ENCODE measurements at regions not wholly inside any gene's neighbourhood (a gene's known extent, or its start where the extent isn't known, plus 50 kb on each side); places are given as distances from the start of the nearest gene placed in this dataset.
"Not testable (repeated sequence)": the region's sequence is repeated elsewhere in the genome, so short reads cannot be mapped to it uniquely, and the experiment has no call there.

GRCh38 chr3:178960181-178960580 is 111.4 kb downstream of the ZMAT3 start:
- no peak for DNase-seq (ENCODE audit: extremely low spot score)
- no peaks in the 10 kb centered on the region for H3K27me3 ChIP-seq
- H3K4me1 ChIP-seq: no peaks in the 10 kb centered on the region
- H3K9me3 ChIP-seq: no peaks in the 10 kb centered on the region
- intact Hi-C loops (cut with DNase I): no loop called here
- WGBS: 56% methylated on average over 3 of the region's 3 CpGs
- no peak for TF ChIP-seq POLR2AphosphoS5 (IDR thresholded peaks at IDR 0.05)
- TF ChIP-seq EP300 (IDR thresholded peaks at IDR 0.05): no peak
- no peak for TF ChIP-seq POLR2A (IDR thresholded peaks at IDR 0.05; ENCODE audit: low read depth)
- no peak for TF ChIP-seq CTCF (IDR thresholded peaks at IDR 0.05)
- no peak overlapping the region for H3K27ac ChIP-seq (replicated peaks in 1 of 4)
- no peak overlapping the region for H3K4me3 ChIP-seq
- no peaks in the 10 kb centered on the region for H3K36me3 ChIP-seq

DNA sequence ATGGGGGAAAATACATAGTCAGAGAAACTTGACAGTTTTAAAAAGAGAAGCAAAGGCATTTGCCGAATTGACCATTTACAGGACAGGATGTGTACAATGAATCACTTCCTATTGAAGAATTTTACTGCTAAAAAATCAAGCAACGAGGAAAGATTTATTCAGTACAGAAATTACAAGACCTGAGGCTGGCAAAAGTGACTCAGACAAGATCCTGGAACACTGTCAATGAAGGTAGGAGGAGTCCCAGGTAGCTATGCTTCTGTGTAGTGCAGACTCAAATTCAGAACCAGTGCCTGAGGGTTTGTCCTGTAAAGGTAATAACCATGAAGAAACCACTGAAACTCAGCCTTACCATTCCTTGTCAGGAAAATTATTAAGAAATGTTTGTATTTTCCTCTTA is 120.9 kb downstream of the ZMAT3 start:
- no peak for DNase-seq (ENCODE audit: extremely low spot score)
- Histone ChIP-seq H3K27me3 (no peaks in the 10 kb centered on the region), H3K9me3 (no peaks in the 10 kb centered on the region), H3K4me3 (no peak overlapping the region), H3K27ac (replicated peaks in 1 of 4) (no peak overlapping the region), H3K36me3 (no peaks in the 10 kb centered on the region), H3K4me1 (no peaks in the 10 kb centered on the region)
- TF ChIP-seq POLR2A (IDR thresholded peaks at IDR 0.05; ENCODE audit: low read depth) (no peak), CTCF (IDR thresholded peaks at IDR 0.05) (no peak), POLR2AphosphoS5 (IDR thresholded peaks at IDR 0.05) (no peak), EP300 (IDR thresholded peaks at IDR 0.05) (no peak)
- WGBS: 71% methylated on average over 2 of the region's 2 CpGs
- intact Hi-C loops (cut with DNase I): no loop called here

GRCh38 chr3:178949896-178950295 is 121.7 kb downstream of the ZMAT3 start:
- no peak for DNase-seq (ENCODE audit: extremely low spot score)
- Histone ChIP-seq H3K4me1 (no peaks in the 10 kb centered on the region), H3K36me3 (no peaks in the 10 kb centered on the region), H3K27me3 (no peaks in the 10 kb centered on the region), H3K27ac (replicated peaks in 1 of 4) (no peak overlapping the region), H3K9me3 (no peaks in the 10 kb centered on the region), H3K4me3 (no peak overlapping the region)
- intact Hi-C loops (cut with DNase I): loop anchor here (5.0 kb wide), 1 partner anchor 513 kb away; no protein-coding TSS in a partner anchor
- 95% methylated on average over 3 of the region's 3 CpGs for WGBS
- TF ChIP-seq POLR2A (IDR thresholded peaks at IDR 0.05; ENCODE audit: low read depth): no peak
- no peak for TF ChIP-seq EP300 (IDR thresholded peaks at IDR 0.05)
- TF ChIP-seq POLR2AphosphoS5 (IDR thresholded peaks at IDR 0.05): no peak
- TF ChIP-seq CTCF (IDR thresholded peaks at IDR 0.05): no peak

- no peaks in the 10 kb centered on the region for H3K9me3 ChIP-seq
- H3K4me3 ChIP-seq: no peak overlapping the region
- no peaks in the 10 kb centered on the region for H3K27me3 ChIP-seq
- no peaks in the 10 kb centered on the region for H3K36me3 ChIP-seq
- TF ChIP-seq CTCF (IDR thresholded peaks at IDR 0.05): no peak
- TF ChIP-seq EP300 (IDR thresholded peaks at IDR 0.05): no peak
- TF ChIP-seq POLR2A (IDR thresholded peaks at IDR 0.05; ENCODE audit: low read depth): no peak
- no peak for TF ChIP-seq POLR2AphosphoS5 (IDR thresholded peaks at IDR 0.05)
- intact Hi-C loops (cut with DNase I): loop anchor here (5.0 kb wide), 1 partner anchor 511 kb away; no protein-coding TSS in a partner anchor
- DNase-seq (ENCODE audit: extremely low spot score): no peak
- no peaks in the 10 kb centered on the region for H3K4me1 ChIP-seq
- H3K27ac ChIP-seq (replicated peaks in 1 of 4): no peak overlapping the region
These were observed 123.1 kb downstream of the ZMAT3 start for GRCh38 chr3:178948546-178948945.

GRCh38 chr3:178947738-178948137 is 123.9 kb downstream of the ZMAT3 start:
- intact Hi-C loops (cut with DNase I): loop anchor here (5.0 kb wide), 1 partner anchor 510 kb away; no protein-coding TSS in a partner anchor
- TF ChIP-seq EP300 (IDR thresholded peaks at IDR 0.05): no peak
- no peak for TF ChIP-seq POLR2AphosphoS5 (IDR thresholded peaks at IDR 0.05)
- TF ChIP-seq CTCF (IDR thresholded peaks at IDR 0.05): peak in 2 of 3 experiments; percentile 29 to 37

DNA sequence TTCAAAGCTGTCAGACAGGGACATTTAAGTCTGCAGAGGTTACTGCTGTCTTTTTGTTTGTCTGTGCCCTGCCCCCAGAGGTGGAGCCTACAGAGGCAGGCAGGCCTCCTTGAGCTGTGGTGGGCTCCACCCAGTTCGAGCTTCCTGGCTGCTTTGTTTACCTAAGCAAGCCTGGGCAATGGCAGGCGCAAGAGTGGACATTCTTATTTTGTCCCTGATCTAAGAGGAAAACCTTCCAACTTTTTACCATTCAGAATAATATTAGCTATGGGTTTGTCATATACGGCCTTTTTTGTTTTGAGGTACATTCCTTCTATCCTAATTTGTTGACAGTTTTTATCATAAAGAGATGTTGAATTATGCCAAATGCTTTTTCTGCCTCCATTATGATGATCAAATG is 129.3 kb downstream of the ZMAT3 start:
- H3K27me3 ChIP-seq; intact Hi-C loops (cut with DNase I); H3K9me3 ChIP-seq; H3K27ac ChIP-seq (replicated peaks in 1 of 4); H3K4me3 ChIP-seq; H3K4me1 ChIP-seq; H3K36me3 ChIP-seq; DNase-seq (ENCODE audit: extremely low spot score): not testable (repeated sequence)
- WGBS: 65% methylated on average over 2 of the region's 3 CpGs

More at GRCh38 chr3:178947738-178948137, 123.9 kb downstream of the ZMAT3 start:
- H3K27me3 ChIP-seq: no peaks in the 10 kb centered on the region
- no peaks in the 10 kb centered on the region for H3K36me3 ChIP-seq
- H3K4me3 ChIP-seq: no peak overlapping the region
- DNase-seq (ENCODE audit: extremely low spot score): no peak
- no peaks in the 10 kb centered on the region for H3K9me3 ChIP-seq
- no peaks in the 10 kb centered on the region for H3K4me1 ChIP-seq
- no peak overlapping the region for H3K27ac ChIP-seq (replicated peaks in 1 of 4)
